IPS-NIHi7 (cell line): ENCODE measurements at regions not wholly inside any gene's neighbourhood (a gene's known extent, or its start where the extent isn't known, plus 50 kb on each side); places are given as distances from the start of the nearest gene placed in this dataset.

ENCODE experiments used
- DNase-seq: peaks from one replicate; pipeline ENCODE4 v3.0.0; 2012; ENCODE audit warnings: mixed read lengths; ENCODE audit errors: extremely low spot score

DNA sequence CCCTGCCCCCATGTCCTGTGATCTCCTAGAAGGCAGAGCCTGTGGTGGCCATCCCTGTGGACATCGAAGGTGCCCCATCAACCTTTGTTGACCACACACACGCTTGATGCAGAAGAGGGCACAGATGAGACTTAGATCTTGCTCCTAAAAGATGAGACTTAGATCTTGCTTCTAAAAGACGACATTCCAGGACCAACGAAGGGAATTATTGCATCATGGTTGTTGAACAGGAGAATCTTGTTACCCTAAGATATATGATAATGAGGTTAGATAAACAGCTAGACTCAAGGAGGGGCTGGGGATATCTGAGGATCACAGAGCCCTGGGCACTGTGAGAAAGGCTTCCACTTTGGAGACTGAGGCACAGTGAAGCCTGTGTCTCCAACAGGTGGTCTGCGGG lies 91.1 kb upstream of the WSCD2 start:
- DNase-seq = no peak

DNA sequence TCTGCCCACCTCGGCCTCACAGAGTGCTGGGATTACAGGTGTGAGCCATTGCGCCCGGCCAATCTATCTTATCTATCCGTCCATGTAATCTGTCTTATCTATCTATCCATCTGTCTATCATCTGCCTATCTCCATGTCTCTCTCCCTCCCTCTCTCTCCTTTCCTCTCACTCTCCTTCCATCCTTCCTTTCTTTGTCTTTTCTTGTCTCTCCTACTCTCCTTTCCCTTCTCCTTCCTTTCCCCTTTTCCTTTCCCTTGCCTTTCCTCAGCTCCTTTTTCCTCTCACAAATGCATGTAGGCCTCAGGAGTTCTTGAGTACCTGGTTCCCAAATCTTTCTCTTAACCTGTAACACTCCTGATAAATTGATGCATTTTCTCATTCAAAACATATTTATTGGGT lies 89.3 kb upstream of the WSCD2 start:
- DNase-seq = no peak

DNA sequence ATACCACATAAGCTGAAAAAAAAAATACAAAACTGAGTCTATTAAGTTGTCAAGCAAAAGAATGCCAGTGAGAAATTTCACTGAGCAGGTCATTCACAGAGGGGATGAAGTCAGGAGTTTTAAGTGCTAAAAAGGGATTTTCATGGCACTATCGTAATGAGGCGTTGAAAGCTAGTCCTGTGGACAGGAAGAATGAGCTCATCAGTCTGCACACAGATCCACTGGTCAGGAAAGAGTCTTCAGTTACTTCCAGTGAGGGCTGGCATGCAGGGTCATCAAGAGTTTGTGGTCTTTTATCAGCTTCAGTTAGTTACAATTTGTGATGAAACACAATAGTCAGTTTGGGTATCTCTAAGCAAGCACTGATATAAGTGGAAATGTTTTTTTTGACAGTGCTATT lies 88.1 kb upstream of the WSCD2 start:
- no peak for DNase-seq

DNA sequence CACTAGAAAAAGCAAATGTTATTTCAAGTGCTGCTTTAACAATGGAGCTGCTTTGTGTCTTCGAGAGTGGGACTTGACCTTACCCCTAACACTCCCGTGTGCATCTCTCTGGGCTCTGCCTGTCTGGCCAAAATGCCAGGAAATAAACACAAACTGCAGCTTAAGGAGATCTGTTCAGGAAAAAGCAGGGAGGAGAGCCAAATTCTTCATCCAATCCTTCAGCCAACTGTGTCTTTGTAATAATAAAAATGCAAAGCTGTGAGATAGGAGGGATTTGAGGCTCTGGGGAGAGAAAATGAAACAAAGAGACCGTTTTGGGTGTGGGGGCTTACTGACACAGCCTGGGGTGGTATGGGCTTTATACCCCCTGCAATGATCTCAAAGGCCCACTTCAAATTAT lies 85.8 kb upstream of the WSCD2 start:
- DNase-seq = no peak

DNA sequence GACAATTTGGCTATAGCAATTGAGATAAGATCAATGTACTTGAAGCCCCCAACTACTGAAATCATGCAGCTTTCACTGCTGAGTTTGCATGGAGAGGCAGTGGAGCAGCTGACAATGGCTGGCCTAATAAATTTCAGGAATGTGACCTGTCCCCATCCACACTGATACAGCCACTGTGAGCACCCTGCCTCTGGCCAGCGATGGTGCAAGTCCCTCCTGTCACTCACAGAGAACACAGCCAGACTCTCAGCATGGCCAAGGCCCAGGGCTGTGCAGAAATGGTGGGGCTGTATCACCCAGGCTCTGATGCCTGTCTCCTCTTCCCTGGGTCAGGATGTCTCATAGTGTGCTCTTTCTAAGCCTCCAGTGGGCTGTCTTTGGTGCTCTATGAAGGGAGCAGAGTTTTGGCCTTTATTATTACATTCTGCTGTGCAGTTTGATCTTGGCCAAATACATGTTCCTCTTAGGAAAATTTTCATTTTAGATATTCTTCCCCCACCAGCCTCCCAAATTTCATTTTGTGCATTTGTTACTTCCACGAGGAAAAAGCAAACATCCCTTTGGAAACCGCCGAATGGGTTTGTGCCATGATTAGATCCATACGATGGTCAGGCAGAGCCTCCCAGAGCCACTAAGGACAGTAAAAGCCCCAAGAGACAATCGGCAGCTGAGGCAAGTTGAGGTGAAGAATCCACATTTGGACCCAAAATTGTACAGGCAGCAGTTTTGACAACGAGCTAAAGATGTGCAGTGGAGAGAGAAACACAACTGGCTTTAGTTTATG lies 85.1 kb upstream of the WSCD2 start:
- DNase-seq = no peak

DNA sequence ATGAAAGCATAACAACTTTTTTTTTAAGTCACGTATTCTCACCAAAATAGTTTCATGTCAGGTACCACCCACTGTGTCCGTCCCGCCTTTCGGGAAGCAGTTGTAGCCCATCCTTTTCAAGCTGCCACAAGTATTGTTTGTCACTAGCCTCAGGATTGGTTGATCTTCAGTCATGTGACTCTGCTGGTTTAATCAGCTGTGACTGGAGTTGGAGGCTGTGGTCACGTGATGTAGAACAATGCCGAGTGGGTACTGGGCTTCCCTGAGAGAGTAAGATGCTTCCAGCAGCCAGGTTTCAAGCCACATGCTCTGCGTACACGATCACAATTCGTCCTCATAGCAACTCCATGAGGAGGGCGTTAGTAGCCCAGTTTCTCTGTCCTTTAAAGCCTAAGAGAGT lies 83.0 kb upstream of the WSCD2 start:
- DNase-seq = no peak

DNA sequence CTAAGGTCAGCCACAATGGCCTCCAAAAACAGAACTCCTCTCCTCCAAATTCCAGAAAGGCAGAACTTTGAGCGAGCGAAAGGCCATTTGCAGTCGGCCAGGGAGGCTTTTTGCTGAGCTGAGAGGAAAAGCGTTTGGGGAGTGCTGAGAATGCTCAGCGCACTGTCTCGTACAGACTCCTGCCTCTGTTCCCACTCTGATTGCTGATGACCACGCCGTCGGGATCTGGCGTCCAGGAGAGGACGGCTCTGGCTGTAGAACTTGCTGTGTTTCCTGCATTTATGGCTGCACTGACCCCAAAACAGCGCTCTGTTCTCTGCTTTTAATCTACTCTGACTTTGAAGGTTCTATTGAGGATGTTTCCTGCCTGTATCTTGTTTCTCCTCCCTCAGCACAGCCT lies 82.4 kb upstream of the WSCD2 start:
- no peak for DNase-seq

DNA sequence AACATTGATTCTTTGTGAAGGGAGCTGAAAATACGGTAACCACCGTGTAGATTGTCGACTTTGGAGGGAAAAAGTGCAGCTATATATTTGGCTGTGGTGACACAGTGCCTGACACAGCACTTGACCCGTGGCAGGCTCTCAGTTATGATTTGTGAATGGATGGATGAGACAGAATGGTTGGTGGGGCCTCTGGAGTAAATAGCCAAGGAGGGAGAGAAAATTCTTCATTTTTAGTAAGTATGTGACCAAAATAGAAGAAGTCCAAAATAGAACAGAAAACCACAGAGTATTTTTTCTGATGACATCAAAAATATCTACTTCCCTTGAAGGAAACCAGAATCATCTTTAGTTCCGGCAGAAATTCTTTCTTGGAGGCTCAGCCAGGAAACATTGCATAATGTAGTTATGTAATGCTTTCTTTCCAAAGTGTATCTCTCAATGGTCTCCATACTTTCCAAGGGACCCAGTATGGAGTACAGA lies 82.0 kb upstream of the WSCD2 start:
- DNase-seq = no peak

DNA sequence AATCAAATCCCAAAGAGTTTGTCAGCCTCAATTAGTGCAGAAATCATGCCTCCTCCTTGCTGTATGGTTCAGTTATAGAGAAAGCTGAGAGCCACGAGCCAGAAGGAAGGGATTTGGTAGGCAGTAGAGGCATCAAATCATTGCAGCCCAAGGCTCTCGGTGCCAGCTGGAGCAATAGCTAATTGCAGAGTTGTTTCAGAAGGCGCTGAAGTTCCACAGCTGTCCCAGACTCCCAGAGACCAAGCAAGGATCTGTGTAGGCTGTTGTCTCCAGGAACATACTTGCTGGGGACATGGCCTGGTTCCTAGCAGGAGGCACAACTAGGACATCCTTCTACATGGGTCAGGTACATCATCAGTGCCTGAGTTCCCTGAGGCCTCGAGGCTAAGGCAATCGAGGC lies 80.4 kb upstream of the WSCD2 start:
- no peak for DNase-seq

DNA sequence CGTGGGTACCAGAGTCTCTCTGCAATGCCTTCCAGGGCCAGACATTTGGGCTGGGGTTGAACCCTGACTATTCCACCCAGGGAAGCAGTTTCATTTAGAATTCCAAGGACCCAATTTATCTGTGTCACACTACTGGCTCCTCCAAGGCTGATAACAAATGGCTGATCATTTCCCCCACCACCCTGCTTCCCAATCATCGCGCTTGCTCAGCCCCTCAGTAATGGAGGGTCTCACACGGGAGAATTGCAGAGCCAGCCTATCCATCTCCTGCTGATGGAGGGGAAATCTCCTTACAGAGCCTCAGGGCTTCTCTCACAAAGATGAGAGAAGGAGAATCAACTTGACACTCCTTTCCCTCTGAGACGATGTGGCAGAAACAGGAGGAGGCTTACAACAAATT lies 78.4 kb upstream of the WSCD2 start:
- DNase-seq = no peak

DNA sequence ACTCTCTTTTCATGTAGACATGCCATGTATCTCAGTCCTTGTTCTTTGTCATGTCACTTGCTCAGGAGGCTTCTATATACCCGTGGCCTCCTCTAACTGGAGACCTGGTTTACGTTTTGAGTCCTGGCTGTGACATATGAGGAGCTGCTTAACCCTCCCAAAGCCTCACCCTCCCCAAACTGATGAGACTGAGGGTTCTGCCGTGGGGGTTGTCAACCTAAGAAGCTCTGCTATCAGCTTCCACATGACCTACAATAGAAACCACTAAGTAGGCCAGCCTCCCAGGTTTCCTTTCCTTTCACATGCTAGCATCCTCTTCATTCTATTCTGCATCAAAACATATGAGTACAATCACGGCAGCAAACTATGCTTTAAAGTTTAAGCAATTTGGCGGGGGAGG lies 76.8 kb upstream of the WSCD2 start:
- DNase-seq = no peak

DNA sequence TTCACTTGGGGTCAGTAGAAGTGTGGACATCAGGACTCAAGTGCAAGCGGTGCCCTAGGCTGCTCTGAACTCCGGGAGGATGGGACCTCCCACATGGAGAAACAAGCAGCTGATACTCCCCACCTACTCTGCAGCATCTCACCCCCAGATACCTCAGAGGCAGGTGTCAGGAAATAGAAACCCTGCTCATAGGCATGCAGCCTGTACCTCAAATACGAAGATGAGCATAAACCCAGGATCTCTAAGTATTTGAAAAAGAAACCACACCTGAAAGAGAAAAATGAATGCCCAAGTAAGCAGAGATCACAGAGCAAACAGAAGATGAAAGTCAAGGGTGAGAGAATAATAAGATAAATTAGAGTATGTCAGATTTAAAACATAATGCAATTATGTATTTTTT lies 75.6 kb upstream of the WSCD2 start:
- no peak for DNase-seq

DNA sequence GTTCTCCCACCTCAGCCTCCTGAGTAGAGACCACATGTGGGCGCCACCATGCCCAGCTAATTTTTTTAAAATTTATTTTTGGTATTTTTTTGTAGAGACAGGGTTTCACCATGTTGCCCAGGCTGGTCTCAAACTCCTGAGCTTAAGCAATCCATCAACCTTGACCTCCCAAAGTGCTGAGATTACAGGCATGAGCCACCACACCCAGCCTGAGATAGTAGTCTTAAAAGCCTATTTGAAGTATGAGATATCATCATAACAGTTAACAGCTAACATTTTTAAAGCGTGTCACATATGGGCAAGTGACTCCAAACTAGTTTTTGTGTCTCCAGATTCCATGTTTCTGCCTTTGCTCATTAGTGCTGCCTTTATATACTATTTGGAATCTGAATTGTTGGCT lies 74.6 kb upstream of the WSCD2 start:
- DNase-seq = no peak

DNA sequence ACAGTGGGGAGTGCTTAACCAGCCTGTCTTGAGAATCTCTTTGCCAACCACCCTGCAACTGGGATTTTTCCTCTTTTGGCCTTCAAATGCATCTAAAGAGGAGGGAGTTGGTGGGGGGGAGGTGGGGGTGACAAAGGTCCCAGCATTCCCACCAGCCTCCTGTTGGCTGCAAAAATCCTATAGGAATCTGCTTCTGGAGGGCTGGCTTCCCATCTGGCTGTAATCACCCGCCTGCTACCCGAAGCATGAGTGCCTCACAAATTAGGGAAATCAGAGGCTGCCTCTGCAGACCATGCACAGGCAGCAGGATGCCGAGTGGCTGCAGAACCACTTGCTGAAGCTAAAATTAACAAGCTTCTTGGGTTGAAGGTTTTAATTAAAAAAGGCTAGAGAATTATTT lies 73.9 kb upstream of the WSCD2 start:
- no peak for DNase-seq

DNA sequence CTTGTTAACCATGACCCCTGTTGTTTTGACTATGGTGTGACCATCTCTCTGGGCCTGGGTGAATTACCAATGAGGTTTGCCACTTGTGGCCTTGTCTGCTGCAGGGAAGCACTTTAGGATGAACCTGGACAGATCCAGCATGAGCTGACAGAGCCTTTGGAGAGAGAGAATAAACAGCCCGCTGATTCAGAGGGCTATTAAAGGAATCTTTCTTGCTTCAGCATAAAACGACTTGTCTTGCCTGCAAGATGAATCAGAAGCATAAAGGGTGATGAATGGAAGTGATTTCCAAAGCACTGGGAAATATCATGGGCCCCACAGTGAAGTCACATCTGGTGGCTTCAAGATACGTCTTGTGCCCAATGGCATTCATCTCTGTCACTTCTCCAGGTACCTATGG lies 69.0 kb upstream of the WSCD2 start:
- no peak for DNase-seq

DNA sequence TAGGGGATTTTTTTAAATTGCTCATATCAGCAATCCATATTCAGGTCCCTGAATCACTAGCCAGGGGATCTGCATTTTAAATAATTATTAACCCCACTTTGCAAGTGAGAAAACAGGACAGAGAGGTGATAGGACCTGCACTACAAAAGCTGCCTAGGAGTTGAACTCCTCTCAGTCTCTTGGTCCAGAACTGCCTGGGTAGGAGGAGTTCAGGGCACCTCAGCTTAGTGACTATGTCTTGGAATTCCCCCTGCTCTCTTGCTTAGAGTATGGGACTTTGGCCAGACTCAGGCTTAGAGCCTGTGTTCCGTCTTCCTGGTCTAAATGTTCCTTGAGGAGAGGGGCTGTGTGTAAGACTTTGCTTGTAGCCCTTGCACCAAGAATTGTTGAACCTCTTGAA lies 68.2 kb upstream of the WSCD2 start:
- DNase-seq = no peak

DNA sequence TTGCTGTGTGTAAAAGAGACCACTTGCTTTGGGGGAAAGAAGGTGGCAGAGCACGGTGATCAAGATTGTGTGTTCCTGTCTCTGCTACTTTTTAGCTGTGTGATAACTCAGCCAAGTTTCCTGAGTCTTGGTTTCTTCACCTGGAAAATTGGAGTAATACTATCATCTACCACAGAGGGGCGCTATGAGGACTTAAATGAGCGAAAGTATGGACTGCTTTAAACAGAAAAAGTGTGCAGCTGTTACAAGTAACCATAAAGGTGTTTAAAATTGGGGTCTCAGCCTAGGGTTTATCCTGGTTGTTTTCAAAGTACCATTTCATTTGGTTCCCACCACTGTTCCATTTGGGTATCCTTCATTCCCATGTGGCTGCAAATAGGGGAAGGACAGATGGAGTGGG lies 65.9 kb upstream of the WSCD2 start:
- DNase-seq = peak; percentile 54

DNA sequence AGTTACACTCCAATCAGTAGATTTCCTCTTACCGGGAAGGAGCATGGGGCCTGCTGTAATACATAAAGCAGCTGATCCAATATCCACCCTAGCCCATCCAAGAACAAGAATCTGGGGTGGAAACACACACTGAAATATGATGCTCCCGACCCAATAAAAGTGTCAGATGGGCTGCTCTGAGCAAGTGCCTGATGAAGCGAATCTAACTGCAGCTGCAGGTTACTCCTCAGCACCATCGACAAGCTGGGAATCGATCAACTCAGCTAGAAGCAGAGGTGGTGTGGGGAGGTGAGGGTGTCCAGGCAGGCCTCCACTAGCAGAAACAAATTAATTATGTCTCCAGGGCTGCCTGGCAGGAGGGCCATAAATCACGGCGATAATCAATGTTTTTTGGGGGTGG lies 64.0 kb upstream of the WSCD2 start:
- no peak for DNase-seq

DNA sequence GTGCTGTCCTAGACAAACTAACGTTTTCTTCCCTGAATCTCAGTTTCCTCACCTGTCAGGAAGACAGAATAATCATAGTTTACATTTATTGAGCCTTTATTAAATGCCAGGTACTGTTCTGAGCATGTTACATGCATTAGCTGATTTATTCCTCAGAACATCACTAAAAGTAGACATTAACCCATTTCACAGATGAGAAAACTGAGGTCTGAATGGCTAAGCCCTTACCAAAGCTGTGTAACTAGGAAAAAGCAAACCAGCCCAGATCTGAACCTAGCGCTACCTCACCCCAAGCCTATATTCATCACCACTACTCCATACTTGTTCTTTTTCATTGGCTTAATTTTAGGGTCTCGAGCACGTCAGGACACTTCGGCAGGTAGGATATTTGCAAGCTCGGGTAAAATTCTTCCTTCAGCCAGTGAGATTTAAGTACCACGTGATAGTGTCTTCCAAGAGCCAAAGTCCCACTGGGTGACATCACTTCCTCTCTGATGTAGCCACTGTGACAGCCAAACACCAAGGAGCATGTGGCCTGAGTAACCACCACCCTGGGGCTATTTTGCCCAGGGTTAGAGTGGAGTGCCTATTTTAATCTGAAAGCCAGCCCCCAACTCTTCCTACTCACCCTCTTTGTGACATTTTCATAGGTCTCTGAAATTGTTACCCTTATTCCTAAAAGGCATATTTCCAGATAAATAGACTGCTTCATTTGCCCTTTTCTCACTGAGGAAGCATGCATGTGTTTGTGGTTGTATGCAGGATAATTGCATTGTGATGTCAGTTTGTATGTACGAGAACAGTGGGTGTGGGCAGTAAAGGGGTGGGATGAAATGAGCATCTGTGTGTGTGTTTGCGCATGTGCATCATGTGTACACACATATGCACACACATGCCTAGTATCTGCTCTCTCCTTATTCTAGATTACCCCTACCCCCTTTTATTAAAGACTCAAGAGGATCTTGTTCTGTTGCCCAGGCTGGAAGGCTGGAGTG lies 62.2 kb upstream of the WSCD2 start:
- DNase-seq = no peak

DNA sequence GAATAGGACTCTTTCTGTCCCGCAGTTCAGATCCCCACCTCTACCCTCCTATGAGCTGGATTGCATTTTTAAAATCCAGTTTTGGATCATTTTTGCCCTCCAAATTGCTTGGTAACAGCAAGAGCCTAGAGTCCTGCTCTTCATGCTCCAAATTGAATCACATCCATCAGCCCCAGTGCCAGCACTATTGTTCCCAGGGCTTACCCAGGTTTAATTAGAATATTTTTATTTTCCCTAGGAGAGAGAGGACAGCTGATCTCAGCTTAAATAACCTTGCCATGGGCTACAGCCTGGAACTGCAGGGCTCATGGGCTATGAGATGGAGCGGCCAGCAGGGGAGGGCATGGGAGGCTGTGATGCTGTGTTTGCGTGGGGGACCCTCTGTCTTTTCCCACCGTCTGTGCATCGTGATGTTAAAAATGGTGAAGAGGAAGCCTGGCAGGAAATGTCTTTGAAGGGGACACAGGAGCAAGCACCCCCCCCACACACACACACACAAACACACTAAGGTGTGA lies 59.4 kb upstream of the WSCD2 start:
- no peak for DNase-seq

DNA sequence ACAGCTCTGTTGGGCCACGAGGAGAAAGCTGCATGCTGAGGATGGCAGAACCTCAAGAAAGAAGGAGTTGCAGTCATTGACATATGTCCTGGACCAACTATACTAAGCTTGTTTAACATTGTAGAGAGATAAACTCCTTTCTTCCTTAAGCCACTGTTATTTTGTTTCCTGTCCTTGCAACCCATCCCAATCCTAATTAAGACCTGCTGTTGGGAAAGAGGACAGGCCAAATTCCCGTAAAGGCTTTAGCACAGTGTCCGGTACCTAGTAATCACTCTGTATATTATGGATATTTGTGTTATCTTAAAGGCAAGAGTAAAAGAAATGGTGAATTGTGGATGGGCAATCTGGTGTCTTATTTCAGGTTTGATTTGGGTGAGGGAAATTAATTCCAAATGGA lies 53.5 kb upstream of the WSCD2 start:
- DNase-seq = no peak

DNA sequence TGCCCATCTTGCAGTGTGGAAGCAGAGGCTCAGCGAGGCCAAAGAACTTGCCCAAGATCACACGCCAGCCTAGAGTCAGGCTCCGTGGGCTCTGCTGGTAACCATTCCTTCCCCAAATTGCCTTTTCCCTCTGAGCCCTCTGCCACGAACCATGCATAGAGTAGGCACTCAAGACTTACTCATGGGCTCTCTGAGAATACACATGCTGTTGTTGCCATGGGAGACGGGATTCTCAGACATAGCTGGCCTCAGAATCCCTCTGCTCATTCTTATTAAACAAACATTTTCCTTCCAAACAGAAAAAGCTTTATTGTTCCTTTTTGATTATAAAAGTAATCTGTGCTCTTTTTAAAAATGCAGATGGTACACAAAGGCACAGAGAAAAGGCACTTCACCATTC lies 52.5 kb upstream of the WSCD2 start:
- no peak for DNase-seq

DNA sequence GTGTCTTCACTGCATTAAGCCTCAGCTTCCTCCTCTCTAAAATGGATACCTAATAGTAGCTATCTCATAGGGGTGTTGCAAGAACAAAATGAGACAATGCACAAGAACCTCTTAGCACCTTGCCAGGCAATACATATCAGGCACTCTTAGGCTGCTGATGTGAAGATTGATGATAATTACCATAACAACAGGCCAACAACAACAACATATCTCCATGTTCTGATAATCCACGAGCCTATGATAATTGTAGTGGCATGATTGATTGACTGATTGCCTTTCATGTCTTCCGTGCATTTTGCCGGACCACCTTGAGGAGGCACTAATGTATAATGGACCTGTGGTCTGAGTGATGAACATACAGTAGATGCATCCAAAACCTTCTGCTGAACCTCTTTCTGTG lies 50.7 kb upstream of the WSCD2 start:
- DNase-seq = no peak
